OCI-LY3 (cell line): ENCODE measurements at regions not wholly inside any gene's neighbourhood (a gene's known extent, or its start where the extent isn't known, plus 50 kb on each side); places are given as distances from the start of the nearest gene placed in this dataset.

ENCODE experiments used
- EZH2phosphoT487 ChIP-seq: fragments of 200-600 bp; shearing (Covaris generic); IDR thresholded peaks from 2 replicates; pipeline ENCODE4 v1.6.1; 2018; ENCODE audit warnings: antibody characterized with exemption, mixed run types, low read depth
- TF ChIP-seq, protein P1 (sequence below): fragments of 200-600, 300-600 bp; sonication (generic); IDR thresholded peaks from 2 replicates; pipeline ENCODE4 v1.5.1; 2014; ENCODE audit warnings: antibody characterized with exemption, low read length, low read depth

- TF ChIP-seq, protein P1, sequence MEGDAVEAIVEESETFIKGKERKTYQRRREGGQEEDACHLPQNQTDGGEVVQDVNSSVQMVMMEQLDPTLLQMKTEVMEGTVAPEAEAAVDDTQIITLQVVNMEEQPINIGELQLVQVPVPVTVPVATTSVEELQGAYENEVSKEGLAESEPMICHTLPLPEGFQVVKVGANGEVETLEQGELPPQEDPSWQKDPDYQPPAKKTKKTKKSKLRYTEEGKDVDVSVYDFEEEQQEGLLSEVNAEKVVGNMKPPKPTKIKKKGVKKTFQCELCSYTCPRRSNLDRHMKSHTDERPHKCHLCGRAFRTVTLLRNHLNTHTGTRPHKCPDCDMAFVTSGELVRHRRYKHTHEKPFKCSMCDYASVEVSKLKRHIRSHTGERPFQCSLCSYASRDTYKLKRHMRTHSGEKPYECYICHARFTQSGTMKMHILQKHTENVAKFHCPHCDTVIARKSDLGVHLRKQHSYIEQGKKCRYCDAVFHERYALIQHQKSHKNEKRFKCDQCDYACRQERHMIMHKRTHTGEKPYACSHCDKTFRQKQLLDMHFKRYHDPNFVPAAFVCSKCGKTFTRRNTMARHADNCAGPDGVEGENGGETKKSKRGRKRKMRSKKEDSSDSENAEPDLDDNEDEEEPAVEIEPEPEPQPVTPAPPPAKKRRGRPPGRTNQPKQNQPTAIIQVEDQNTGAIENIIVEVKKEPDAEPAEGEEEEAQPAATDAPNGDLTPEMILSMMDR, result no peak
- no peak for TF ChIP-seq EZH2phosphoT487
Observed at GRCh38 chr5:89524785-89525184, 641.8 kb upstream of the MEF2C start.
